ENCODE measurements at regions not wholly inside any gene's neighbourhood (a gene's known extent, or its start where the extent isn't known, plus 50 kb on each side); places are given as distances from the start of the nearest gene placed in this dataset.

DNA sequence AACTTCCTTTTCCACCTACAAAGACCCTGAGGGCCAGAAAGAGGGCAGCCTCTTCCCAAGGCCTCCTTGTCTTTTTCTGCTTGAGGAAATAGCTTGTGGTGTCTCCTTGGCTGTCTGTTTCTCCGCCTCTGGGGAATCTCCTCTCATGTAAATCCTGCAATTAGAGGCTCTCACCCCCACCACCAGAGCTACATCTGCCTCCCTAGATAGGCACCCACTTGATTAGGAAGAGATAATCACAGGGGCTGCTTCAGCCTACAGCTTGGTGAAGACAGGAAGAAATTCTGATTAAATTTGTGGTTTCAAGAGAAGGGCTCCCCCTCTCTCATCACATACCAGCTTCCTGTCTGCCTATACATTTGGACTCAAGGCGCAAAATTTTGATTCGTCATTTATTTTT, 75.6 kb downstream of the TLR4 start (continued):
- no peak for TF ChIP-seq ZNF462 (CRISPR knock-in tag; IDR thresholded peaks at IDR 0.05)
- no peak for TF ChIP-seq CREB1 (CRISPR knock-in tag; IDR thresholded peaks at IDR 0.05; ENCODE audit: low read depth)
- TF ChIP-seq NANOG (IDR thresholded peaks at IDR 0.05; ENCODE audit: borderline replicate concordance), result no peak

- H3K4me1 Mint-ChIP-seq, result peaks cover 5% of the 10 kb centered on the region
These were observed 79.0 kb downstream of the TLR4 start for GRCh38 chr9:117782931-117783788.

More at GRCh38 chr9:117782931-117783788, 79.0 kb downstream of the TLR4 start:
- Histone ChIP-seq H3K36me3 (ENCODE audit: insufficient read depth) (no peaks in the 10 kb centered on the region), H3K27ac (ENCODE audit: low read depth) (no peak overlapping the region), H3K4me1 (ENCODE audit: insufficient read depth) (peaks cover 5% of the 10 kb centered on the region; the same call in 1 of the 2 replicates), H3K27me3 (ENCODE audit: insufficient read depth) (no peaks in the 10 kb centered on the region), H3K4me3 (no peak overlapping the region), H2AFZ (peak overlapping the region; percentile 83), H3K4me2 (no peak overlapping the region), H3K79me2 (replicated peaks; ENCODE audit: insufficient read depth) (no peaks in the 10 kb centered on the region), H3K9me2 (ENCODE audit: insufficient read depth) (no peaks in the 10 kb centered on the region), H4K20me1 (replicated peaks; ENCODE audit: insufficient read depth) (no peaks in the 10 kb centered on the region), H3F3A (replicated peaks; ENCODE audit: low read depth) (no peaks in the 10 kb centered on the region)
- ATAC-seq, result peak; percentile 97
- DNase-seq (ENCODE audit: low spot score), result peak; percentile 87
- H3K27ac Mint-ChIP-seq, result no peak overlapping the region
- no peak for TF ChIP-seq CREB1 (CRISPR knock-in tag; IDR thresholded peaks at IDR 0.05; ENCODE audit: low read depth)
- TF ChIP-seq, protein P1, sequence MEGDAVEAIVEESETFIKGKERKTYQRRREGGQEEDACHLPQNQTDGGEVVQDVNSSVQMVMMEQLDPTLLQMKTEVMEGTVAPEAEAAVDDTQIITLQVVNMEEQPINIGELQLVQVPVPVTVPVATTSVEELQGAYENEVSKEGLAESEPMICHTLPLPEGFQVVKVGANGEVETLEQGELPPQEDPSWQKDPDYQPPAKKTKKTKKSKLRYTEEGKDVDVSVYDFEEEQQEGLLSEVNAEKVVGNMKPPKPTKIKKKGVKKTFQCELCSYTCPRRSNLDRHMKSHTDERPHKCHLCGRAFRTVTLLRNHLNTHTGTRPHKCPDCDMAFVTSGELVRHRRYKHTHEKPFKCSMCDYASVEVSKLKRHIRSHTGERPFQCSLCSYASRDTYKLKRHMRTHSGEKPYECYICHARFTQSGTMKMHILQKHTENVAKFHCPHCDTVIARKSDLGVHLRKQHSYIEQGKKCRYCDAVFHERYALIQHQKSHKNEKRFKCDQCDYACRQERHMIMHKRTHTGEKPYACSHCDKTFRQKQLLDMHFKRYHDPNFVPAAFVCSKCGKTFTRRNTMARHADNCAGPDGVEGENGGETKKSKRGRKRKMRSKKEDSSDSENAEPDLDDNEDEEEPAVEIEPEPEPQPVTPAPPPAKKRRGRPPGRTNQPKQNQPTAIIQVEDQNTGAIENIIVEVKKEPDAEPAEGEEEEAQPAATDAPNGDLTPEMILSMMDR (conservative IDR thresholded peaks at IDR 0.05; ENCODE audit: low read depth in 2 of 2), result peak; percentile 92 to 94
- no peaks in the 10 kb centered on the region for H3K27me3 Mint-ChIP-seq (ENCODE audit: insufficient read depth, low read depth, poor library complexity)
- H3K36me3 Mint-ChIP-seq (ENCODE audit: low read depth), result no peaks in the 10 kb centered on the region
- H3K4me3 Mint-ChIP-seq, result no peak overlapping the region
- peaks cover 22% of the 10 kb centered on the region for H3K9me3 Mint-ChIP-seq

All from GM23338 (cell line).